Gastroesophageal sphincter (tissue), 3 donors: ENCODE measurements at regions not wholly inside any gene's neighbourhood (a gene's known extent, or its start where the extent isn't known, plus 50 kb on each side); places are given as distances from the start of the nearest gene placed in this dataset.

Experiments
- EP300 ChIP-seq: sonication (generic); formaldehyde crosslinking; IDR thresholded peaks from one replicate; pipeline ENCODE4 v1.6.1; 2017; ENCODE audit warnings: antibody characterized with exemption, mild to moderate bottlenecking
- POLR2AphosphoS5 ChIP-seq: sonication (generic); formaldehyde crosslinking; IDR thresholded peaks from one replicate; pipeline ENCODE4 v1.6.1; 2017; ENCODE audit warnings: antibody characterized with exemption
- TF ChIP-seq, protein P1 (sequence below), 4 experiments: fragments of 200-600 bp in 2 of 4; fragments of 450-650 bp in 2 of 4; sonication (generic) in 1 of 4; IDR thresholded peaks; one replicate each; pipeline ENCODE4 v1.5.1; 2017 to 2019; ENCODE audit warnings: antibody characterized with exemption in 4 of 4, mild to moderate bottlenecking in 2 of 4, moderate library complexity in 2 of 4

DNA sequence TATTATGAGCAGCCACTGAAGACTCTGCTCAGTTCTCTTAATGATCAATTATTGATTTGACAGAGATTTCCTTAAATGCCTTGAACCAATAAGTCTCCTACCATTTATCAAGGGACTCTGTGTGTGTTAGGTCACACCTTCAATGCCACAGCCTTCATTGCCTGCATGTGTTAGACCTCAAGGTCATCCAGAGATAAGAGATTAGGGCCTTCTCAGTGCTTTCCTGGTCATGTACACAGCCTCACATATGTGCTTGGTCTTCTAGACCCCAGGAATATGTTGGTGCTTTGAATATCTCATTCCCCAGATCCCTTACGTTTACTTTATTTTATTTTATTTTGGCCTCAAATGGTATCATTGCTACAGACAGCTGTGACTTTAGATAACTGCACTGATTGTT lies 93.0 kb upstream of the CTAGE1 start:
- TF ChIP-seq, protein P1, sequence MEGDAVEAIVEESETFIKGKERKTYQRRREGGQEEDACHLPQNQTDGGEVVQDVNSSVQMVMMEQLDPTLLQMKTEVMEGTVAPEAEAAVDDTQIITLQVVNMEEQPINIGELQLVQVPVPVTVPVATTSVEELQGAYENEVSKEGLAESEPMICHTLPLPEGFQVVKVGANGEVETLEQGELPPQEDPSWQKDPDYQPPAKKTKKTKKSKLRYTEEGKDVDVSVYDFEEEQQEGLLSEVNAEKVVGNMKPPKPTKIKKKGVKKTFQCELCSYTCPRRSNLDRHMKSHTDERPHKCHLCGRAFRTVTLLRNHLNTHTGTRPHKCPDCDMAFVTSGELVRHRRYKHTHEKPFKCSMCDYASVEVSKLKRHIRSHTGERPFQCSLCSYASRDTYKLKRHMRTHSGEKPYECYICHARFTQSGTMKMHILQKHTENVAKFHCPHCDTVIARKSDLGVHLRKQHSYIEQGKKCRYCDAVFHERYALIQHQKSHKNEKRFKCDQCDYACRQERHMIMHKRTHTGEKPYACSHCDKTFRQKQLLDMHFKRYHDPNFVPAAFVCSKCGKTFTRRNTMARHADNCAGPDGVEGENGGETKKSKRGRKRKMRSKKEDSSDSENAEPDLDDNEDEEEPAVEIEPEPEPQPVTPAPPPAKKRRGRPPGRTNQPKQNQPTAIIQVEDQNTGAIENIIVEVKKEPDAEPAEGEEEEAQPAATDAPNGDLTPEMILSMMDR (IDR thresholded peaks at IDR 0.05), result no peak
- TF ChIP-seq POLR2AphosphoS5 (no peak), EP300 (no peak)
